ENCODE measurements at regions not wholly inside any gene's neighbourhood (a gene's known extent, or its start where the extent isn't known, plus 50 kb on each side); places are given as distances from the start of the nearest gene placed in this dataset.
"Not testable (repeated sequence)": the region's sequence is repeated elsewhere in the genome, so short reads cannot be mapped to it uniquely, and the experiment has no call there.

GRCh38 chr5:118125687-118126086, 862.7 kb downstream of the DTWD2 start:
- no peak overlapping the region for H3K4me3 ChIP-seq (ENCODE audit: low read length)
- no peak for TF ChIP-seq ZNF274 (IDR thresholded peaks at IDR 0.05; ENCODE audit: low read depth, low read length)

- no peak for TF ChIP-seq ZNF274 (IDR thresholded peaks at IDR 0.05; ENCODE audit: low read depth, low read length)
- H3K4me3 ChIP-seq (ENCODE audit: low read length): no peak overlapping the region
Observed at GRCh38 chr5:118121258-118121657, 867.1 kb downstream of the DTWD2 start.

- TF ChIP-seq ZNF274 (IDR thresholded peaks at IDR 0.05; ENCODE audit: low read depth, low read length): no peak
- no peak overlapping the region for H3K4me3 ChIP-seq (ENCODE audit: low read length)
Observed at GRCh38 chr5:118115791-118116190, 872.6 kb downstream of the DTWD2 start.

- no peak overlapping the region for H3K4me3 ChIP-seq (ENCODE audit: low read length)
- TF ChIP-seq ZNF274 (IDR thresholded peaks at IDR 0.05; ENCODE audit: low read depth, low read length): no peak
Observed at GRCh38 chr5:118111956-118112355, 876.4 kb downstream of the DTWD2 start.

- not testable (repeated sequence) for H3K4me3 ChIP-seq (ENCODE audit: low read length)
Observed at GRCh38 chr5:118107246-118107645, 881.1 kb downstream of the DTWD2 start.

GRCh38 chr5:118098716-118099115, 889.6 kb downstream of the DTWD2 start:
- no peak for TF ChIP-seq ZNF274 (IDR thresholded peaks at IDR 0.05; ENCODE audit: low read depth, low read length)

GRCh38 chr5:118095115-118095514, 893.2 kb downstream of the DTWD2 start:
- TF ChIP-seq ZNF274 (IDR thresholded peaks at IDR 0.05; ENCODE audit: low read depth, low read length): no peak
- H3K4me3 ChIP-seq (ENCODE audit: low read length): no peak overlapping the region

More at GRCh38 chr5:118098716-118099115, 889.6 kb downstream of the DTWD2 start:
- H3K4me3 ChIP-seq (ENCODE audit: low read length): no peak overlapping the region

- no peak for TF ChIP-seq ZNF274 (IDR thresholded peaks at IDR 0.05; ENCODE audit: low read depth, low read length)
- H3K4me3 ChIP-seq (ENCODE audit: low read length): no peak overlapping the region
Observed at GRCh38 chr5:118088448-118088847, 899.9 kb downstream of the DTWD2 start.

- no peak overlapping the region for H3K4me3 ChIP-seq (ENCODE audit: low read length)
- TF ChIP-seq ZNF274 (IDR thresholded peaks at IDR 0.05; ENCODE audit: low read depth, low read length): no peak
Observed at GRCh38 chr5:118076490-118076889, 911.9 kb downstream of the DTWD2 start.

GRCh38 chr5:118070041-118070440, 918.3 kb downstream of the DTWD2 start:
- TF ChIP-seq ZNF274 (IDR thresholded peaks at IDR 0.05; ENCODE audit: low read depth, low read length): no peak
- no peak overlapping the region for H3K4me3 ChIP-seq (ENCODE audit: low read length)

- H3K4me3 ChIP-seq (ENCODE audit: low read length): no peak overlapping the region
- TF ChIP-seq ZNF274 (IDR thresholded peaks at IDR 0.05; ENCODE audit: low read depth, low read length): no peak
Observed at GRCh38 chr5:118069452-118069851, 918.9 kb downstream of the DTWD2 start.

- H3K4me3 ChIP-seq (ENCODE audit: low read length): no peak overlapping the region
- TF ChIP-seq ZNF274 (IDR thresholded peaks at IDR 0.05; ENCODE audit: low read depth, low read length): no peak
Observed at GRCh38 chr5:118068886-118069285, 919.5 kb downstream of the DTWD2 start.

GRCh38 chr5:118063836-118064235, 924.5 kb downstream of the DTWD2 start:
- not testable (repeated sequence) for H3K4me3 ChIP-seq (ENCODE audit: low read length)

- no peak for TF ChIP-seq ZNF274 (IDR thresholded peaks at IDR 0.05; ENCODE audit: low read depth, low read length)
- no peak overlapping the region for H3K4me3 ChIP-seq (ENCODE audit: low read length)
Observed at GRCh38 chr5:118060833-118061232, 927.5 kb downstream of the DTWD2 start.

GRCh38 chr5:118052503-118052902, 935.8 kb downstream of the DTWD2 start:
- H3K4me3 ChIP-seq (ENCODE audit: low read length): no peak overlapping the region
- TF ChIP-seq ZNF274 (IDR thresholded peaks at IDR 0.05; ENCODE audit: low read depth, low read length): no peak

- no peak for TF ChIP-seq ZNF274 (IDR thresholded peaks at IDR 0.05; ENCODE audit: low read depth, low read length)
- H3K4me3 ChIP-seq (ENCODE audit: low read length): no peak overlapping the region
Observed at GRCh38 chr5:118044169-118044568, 944.2 kb downstream of the DTWD2 start.

GRCh38 chr5:118043531-118043930, 944.8 kb downstream of the DTWD2 start:
- H3K4me3 ChIP-seq (ENCODE audit: low read length): no peak overlapping the region
- no peak for TF ChIP-seq ZNF274 (IDR thresholded peaks at IDR 0.05; ENCODE audit: low read depth, low read length)

Measured in GM08714 (cell line).